Left kidney (tissue), 1 donor: ENCODE measurements at regions not wholly inside any gene's neighbourhood (a gene's known extent, or its start where the extent isn't known, plus 50 kb on each side); places are given as distances from the start of the nearest gene placed in this dataset.

Experiments
- DNase-seq: peaks from one replicate; pipeline ENCODE4 v3.0.0-alpha.2; 2013

- DNase-seq = no peak
Measured at GRCh38 chr13:72109863-72110262, 242.9 kb upstream of the DACH1 start.

DNA sequence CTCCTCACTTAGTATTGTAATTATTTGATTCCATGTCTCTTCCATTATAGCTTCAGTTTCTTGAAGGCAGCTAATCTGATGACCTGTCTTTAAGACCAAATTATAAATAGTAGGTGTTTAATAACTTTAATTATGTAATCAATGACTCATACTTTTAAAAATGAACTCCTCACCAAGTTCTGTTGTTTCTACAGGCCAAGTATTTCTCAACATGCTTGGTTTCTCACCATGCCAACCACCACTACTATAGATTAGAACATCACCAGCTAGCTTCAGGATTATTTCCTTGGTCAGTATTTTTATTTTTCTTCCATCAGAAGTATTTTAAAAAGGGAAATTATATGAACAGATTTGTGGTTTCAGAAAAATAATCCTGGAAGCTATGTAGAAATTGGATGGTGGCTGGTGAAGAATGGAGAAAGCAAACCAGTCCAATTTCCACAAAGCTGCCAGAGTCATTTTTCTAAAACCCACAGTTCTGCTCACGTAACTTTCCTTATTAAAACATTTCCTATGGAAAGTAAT, 237.7 kb upstream of the DACH1 start:
- DNase-seq = no peak

- DNase-seq = no peak
Measured at GRCh38 chr13:72101768-72102400, 234.9 kb upstream of the DACH1 start.

DNA sequence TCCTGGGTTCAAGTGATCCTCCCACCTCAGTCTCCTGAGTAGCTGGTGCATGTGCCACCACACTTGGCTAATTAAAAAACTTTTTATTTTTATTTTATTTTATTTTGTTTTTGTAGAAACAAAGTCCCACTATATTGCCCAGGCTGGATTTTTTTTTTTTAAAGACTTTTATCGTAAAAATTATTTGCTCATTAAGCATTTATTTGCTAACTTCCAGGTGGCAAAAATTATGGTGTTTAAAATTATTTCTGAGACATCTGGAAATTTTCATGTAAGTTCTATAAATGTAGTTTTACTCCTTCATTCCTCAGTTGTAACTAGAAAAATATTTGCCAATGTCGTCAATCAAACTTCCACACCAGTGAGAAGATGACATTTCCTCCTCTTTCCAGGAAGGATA, 233.3 kb upstream of the DACH1 start:
- no peak for DNase-seq

- DNase-seq = no peak
Measured at GRCh38 chr13:72097568-72097967, 230.6 kb upstream of the DACH1 start.

DNA sequence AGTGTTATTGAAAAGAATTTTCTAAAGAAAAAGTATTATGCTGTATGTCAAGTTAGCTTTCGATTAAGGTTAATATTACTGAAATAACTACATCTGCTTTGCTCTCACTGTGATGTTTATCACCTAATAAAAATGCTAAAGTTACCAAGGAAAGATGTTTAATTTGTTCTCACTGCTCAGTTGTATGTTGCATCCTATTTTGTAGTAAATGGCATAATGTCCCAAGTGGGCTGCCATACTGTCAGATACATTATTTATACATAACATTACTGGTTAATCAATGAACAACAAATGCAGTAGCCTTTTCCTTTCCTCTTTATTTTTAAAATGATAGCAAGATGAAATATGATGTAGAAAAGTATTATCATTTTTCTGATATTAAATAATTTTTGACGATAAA, 226.3 kb upstream of the DACH1 start:
- DNase-seq = no peak

DNA sequence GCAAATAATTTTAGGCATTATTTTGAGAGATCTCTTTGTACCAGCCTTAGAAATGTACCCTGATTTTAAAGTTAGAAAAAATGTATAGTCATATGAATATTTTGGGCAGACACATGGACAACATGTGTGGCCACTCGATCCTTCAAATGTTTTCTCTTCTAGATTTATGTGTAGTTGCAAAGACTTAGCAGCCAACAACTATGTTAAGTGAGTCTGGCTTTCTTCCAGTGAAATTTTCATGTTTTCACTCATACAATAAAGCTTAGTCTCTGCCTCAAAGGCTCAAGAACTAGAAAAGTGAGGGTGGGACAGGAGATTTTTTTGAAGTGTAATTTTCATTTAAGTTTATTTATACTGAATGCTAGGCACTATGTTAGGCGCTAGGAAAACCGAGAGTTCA, 207.7 kb upstream of the DACH1 start:
- DNase-seq = no peak

GRCh38 chr13:72072261-72072660, 205.3 kb upstream of the DACH1 start:
- DNase-seq = no peak

GRCh38 chr13:72071713-72072112, 204.7 kb upstream of the DACH1 start:
- no peak for DNase-seq

DNA sequence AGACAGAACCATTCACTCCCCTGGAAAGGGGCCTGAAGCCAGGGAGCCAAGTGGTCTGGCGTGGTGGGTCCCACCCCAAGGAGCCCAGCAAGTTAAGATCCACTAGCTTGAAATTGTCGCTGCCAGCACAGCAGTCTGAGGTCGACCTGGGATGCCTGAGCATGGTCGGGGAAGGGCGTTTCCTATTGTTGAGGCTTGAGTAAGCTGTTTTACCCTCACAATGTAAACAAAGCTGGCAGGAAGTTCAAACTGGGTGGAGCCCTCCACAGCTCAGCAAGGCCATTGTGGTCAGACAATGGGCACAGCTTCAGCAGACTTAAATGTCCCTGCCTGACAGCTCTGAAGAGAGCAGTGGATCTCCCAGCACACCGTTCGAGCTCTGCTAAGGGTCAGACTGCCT, 195.6 kb upstream of the DACH1 start:
- DNase-seq = no peak

- no peak for DNase-seq
Measured at GRCh38 chr13:72061613-72062012, 194.6 kb upstream of the DACH1 start.

- DNase-seq = no peak
Measured at GRCh38 chr13:72050251-72050650, 183.2 kb upstream of the DACH1 start.

DNA sequence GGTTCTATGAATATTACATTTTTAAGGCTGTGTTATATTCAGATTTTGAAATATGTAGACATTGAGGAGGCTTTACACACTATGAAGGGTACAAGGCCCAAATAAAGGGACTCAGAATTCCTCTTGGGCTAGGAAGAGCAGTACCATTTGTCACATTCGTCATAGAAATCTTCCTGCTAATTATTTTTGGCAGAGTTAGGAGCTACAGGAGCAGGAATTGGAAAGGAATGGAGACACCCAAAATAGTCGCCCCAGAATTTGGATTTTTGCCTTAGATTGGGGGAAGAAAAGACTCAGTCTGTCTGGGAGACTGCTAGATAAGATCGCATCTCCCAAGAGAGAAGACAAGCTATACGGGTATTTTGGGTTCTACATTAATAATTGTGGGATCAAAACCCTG, 176.4 kb upstream of the DACH1 start:
- DNase-seq = no peak

DNA sequence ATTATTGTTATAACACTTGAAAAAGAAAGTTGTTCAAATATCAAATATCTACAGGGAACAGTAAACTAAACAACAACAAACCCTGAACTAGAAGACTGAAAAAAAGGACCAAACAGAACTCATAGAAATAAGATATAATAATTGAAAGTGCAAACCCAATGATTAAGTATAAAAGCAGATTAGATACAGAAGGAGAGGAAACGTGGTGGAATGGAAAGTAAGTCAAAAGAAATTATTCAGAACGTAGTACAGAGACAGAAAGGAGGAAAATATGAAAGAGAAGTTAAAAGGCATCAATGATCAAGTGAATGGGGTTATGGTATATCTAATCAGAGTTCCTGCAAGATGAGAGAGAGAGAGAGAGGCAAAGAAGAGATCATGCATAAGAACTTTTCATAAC, 174.2 kb upstream of the DACH1 start:
- no peak for DNase-seq

DNA sequence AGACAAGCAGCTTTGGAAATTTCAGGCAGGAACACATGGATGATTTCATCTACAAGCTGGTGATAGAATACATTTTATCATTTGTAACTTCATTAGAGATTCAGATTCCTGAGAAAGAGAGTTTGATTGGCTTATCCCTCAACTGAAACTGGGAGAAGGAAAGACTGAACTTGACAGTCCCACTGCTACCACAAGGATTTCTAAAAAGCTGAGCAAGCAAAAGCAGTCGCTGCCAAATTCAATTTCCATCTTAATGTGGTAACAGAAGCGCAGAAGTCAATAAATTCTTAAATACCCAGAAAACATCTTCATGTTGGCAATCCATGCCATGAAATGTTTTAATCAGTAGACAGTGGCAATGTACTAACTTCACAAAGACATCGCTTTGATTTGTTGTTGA, 172.1 kb upstream of the DACH1 start:
- DNase-seq = no peak

- DNase-seq = no peak
Measured at GRCh38 chr13:72029981-72030380, 163.0 kb upstream of the DACH1 start.

GRCh38 chr13:72025836-72026235, 158.8 kb upstream of the DACH1 start:
- DNase-seq = no peak

- no peak for DNase-seq
Measured at GRCh38 chr13:72023895-72024294, 156.9 kb upstream of the DACH1 start.

GRCh38 chr13:72005455-72005854, 138.5 kb upstream of the DACH1 start:
- DNase-seq = no peak

DNA sequence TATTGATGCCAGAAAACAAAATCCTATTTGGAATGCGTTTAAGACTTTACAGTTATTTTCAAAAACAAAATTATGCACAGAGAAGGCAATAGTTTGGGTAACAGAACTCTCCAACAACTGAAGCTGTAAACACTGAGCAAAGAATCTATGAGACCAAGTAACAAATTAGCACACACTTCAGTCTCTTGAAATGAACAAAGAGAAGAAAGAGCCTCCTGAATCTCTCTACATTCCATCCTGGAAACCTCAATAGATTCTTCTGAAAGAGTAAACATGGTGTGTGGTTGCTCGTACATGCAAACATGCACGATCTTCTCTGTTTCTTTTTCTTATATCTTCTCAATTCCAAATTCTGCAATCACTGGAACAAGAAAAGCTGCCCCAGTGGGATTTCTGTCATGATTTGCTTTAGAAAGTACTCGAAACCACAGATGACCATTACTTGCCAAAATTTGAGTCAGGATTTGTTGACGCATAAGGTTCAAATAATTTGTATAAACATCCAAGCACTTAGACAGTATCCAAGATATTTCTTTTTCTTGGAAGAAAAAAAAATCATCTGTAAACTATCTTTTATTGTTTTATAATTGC, 137.9 kb upstream of the DACH1 start:
- no peak for DNase-seq

GRCh38 chr13:72004246-72004645, 137.2 kb upstream of the DACH1 start:
- DNase-seq = no peak

GRCh38 chr13:71998223-71998622, 131.2 kb upstream of the DACH1 start:
- DNase-seq = no peak

- no peak for DNase-seq
Measured at GRCh38 chr13:71979616-71980015, 112.6 kb upstream of the DACH1 start.

DNA sequence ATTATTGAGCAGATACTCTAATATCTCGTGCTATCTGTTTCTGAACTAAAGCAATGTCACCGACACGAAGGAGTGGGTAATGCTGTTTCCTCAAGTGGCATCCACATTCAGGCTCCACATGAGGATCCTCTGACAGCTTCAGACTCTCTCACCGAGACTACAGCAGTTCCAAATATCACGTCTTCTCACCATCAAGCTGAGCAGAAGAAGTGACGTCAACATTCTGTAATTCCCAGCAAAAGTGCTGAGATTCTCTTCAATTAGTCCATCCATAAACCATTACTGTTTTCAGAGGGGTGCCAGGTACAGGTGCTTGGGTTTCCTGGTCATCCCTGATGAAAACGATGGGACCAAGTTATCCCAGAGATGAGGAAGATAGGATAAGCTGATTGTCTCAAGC, 110.0 kb upstream of the DACH1 start:
- no peak for DNase-seq
